GM21360 (cell line): ENCODE measurements at regions not wholly inside any gene's neighbourhood (a gene's known extent, or its start where the extent isn't known, plus 50 kb on each side); places are given as distances from the start of the nearest gene placed in this dataset.
"Not testable (repeated sequence)": the region's sequence is repeated elsewhere in the genome, so short reads cannot be mapped to it uniquely, and the experiment has no call there.

Source experiments
- ATAC-seq: cut with Tn5 transposase; IDR thresholded peaks from one replicate; pipeline ENCODE4 v1.9.1; 2021; ENCODE audit warnings: mild to moderate bottlenecking, moderate library complexity; ENCODE audit not compliant: unreplicated experiment

- no peak for ATAC-seq
These were observed 186.6 kb upstream of the OTX2 start for GRCh38 chr14:56996721-56997399.

DNA sequence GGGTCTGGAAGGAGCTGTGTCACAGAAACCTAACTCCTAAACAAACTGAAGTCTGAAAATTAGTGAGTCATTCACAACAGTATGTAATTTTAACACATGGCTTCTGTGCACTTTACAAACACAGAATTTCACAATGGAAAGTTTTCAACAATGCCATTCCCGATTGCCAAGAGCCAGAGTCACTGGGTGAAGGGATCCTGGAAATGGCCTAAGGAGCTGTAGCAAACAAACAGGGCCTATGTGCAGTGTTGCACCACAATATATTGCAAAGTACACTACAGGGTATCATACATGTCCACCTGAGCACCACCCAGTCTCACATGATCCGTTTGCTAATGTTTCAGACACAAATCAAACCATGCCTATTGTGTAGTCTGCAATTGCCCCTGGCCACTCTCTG lies 184.7 kb upstream of the OTX2 start:
- ATAC-seq = no peak

GRCh38 chr14:56992332-56992820 lies 182.1 kb upstream of the OTX2 start:
- no peak for ATAC-seq

DNA sequence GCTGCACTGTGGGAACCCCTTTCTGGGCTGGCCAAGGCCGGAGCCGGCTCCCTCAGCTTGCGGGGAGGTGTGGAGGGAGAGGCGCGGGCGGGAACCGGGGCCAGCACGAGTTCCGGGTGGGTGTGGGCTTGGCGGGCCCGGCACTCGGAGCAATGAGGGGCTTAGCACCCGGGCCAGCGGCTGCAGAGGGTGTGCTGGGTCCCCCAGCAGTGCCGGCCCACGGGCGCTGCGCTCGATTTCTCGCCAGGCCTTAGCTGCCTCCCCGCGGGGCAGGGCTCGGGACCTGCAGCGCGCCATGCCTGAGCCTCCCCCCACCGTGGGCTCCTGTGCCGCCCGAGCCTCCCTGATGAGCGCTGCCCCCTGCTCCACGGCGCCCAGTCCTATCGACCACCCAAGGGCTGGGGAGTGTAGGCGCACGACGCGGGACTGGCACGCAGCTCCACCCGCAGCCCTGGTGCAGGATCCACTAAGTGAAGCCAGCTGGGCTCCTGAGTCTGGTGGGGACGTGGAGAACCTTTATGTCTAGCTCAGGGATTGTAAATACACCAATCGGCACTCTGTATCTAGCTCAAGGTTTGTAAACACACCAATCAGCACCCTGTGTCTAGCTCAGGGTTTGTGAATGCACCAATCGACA lies 180.8 kb upstream of the OTX2 start:
- ATAC-seq = not testable (repeated sequence)

GRCh38 chr14:56989359-56989758 lies 179.1 kb upstream of the OTX2 start:
- no peak for ATAC-seq

- no peak for ATAC-seq
These were observed 169.7 kb upstream of the OTX2 start for GRCh38 chr14:56979936-56980335.

GRCh38 chr14:56976211-56976610 lies 165.9 kb upstream of the OTX2 start:
- ATAC-seq = no peak

GRCh38 chr14:56975521-56975920 lies 165.2 kb upstream of the OTX2 start:
- no peak for ATAC-seq

DNA sequence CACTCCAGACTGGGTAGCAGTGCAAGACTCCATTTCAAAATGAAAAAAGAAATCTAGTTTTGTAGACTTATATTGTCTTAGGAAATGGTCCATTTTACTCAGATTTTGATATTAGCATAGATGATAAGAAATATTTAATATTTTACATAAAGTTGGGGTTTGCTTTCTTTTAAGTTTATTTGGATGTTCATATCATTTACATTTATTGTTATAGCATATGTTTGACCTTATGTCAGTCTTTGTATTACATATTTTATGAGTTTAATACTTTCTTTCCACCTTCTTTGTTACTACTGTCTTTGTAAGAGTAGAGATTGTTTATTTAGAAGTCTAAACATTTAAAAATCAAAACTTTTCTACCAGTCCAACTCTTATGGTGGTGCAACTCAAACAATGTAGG lies 162.7 kb upstream of the OTX2 start:
- no peak for ATAC-seq

DNA sequence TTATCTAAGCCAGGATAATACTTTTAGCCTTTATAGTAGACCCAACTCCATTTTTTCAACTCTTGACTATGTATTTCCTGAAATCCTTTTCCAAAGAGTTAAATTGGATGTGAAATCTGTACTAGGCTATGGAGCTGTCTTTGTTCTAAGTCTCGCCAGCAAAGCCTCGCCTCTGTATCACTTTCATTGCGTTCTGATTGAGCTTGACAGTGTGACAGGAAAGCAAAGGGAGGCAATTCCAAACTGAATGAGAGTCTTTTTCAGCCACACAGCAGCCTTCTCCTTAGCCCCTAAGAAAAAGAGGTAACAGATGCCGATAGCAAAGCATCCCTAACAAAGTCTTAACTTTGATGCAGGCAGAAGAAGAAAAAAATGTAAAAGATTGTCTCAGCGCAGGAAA lies 154.6 kb upstream of the OTX2 start:
- ATAC-seq = no peak

GRCh38 chr14:56963381-56963780 lies 153.1 kb upstream of the OTX2 start:
- no peak for ATAC-seq

DNA sequence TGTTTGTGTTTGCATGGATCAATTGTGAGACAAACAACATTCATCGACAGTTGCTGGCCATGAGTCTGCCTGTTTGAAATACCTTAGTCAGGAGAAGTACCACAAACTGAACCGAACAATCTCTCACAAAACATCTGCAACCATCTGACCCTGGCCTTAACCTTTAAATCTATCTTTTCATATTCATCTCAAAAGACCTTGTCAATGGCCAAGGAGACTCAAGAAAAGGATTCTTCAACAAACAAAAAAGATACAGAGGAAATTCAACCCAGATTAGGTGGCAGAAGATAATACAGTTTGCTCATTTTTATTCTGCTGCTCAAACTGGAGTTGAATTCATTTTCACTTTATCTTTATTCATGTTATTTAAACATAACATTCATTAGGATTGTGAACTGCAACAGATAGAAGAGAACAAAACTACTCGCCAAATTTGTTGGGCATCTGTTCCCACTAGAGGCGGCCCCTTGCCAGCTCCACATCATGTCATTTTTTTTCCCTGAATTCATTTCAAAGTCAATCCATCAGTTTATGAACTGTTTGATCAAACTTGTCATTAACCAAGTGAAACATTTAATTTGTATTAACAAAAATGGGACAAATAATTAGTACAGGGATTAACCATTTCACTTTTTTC lies 152.3 kb upstream of the OTX2 start:
- no peak for ATAC-seq

- ATAC-seq = no peak
These were observed 149.6 kb upstream of the OTX2 start for GRCh38 chr14:56959869-56960268.

DNA sequence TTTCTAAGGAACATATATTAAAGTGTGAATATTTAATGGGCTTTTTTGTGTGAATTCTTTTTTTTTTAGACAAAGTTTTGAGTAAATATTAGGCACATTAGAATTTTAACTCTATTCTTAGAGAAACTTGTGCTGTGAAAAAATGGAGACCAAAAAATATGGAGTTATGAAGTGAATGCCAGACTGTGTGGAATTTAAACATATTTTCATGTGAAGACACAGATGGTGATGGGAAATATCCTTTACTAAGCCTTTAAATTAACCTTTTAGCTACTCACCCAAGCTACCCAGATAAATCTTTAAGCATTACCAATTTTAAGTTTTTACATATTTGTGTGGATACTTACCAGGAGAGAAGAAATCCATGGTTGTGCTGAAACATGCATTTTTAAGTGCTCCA lies 148.8 kb upstream of the OTX2 start:
- no peak for ATAC-seq

DNA sequence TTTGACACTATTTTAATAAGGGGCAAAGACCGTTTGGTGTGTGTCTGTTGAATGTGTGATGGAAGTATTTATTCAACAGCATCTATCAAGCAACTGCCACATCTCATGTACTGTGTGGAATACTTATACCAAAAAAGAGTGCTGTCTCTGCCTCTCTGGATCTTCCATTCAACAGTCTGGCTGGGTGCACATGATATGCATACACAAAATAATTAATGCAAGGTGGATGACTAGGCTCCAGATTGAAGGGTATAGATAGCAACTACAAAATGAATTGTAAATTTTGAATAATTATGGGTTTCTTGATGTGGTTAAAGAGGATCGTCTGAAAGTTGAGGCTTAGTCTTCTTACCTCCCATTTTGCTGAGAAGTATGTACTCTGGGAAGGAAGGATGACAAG lies 145.9 kb upstream of the OTX2 start:
- ATAC-seq = no peak

DNA sequence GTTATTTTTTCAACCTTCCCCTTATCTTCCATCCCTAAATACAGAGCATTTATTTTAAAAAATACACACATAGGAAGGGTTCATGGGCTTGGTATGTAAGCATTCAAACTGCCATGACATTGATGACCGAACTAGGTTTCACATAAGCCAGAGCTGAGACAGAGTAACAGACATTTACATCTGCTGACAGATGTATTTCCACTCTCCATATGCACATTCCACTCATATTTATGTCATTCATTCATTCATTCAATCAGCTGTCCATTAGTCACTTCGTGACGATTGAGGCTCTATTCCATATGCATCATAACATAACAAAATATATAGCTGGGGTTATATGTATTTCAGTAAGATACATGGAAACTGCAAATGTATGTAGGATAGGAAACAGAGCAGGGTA lies 145.5 kb upstream of the OTX2 start:
- no peak for ATAC-seq

- ATAC-seq = no peak
These were observed 143.6 kb upstream of the OTX2 start for GRCh38 chr14:56953884-56954283.

DNA sequence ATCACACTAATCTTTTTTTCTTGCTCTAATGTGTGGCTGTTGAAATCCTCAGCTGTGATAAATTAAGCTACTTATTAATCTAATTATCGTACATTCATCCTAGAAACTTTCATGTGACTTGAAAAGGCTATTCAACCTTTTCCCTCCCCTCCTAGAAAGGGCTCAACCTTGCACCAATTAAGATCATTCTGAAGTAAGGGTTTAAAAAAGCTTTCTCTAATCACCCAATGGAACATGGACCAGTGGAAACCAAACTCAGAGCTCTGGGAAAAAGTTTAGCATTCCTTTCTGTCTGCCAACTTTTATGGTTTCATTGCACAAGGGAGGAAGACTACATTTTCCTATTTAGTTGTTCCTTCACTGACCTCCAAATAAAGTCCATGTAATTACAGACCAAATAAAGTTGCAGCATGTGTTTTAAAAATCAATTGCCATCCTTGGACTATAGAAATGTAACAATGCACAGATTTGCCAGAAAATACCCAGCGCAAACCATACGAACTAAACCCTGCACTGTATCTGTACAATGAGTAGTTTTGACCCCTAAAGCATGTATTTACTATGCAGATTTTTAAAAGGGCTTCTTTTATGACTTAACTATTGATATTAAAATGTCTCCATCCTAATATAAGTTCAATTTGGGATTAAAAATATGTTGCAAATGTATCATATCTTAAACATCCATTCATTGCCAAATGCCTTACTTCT lies 142.6 kb upstream of the OTX2 start:
- no peak for ATAC-seq

- no peak for ATAC-seq
These were observed 139.5 kb upstream of the OTX2 start for GRCh38 chr14:56949828-56950227.

DNA sequence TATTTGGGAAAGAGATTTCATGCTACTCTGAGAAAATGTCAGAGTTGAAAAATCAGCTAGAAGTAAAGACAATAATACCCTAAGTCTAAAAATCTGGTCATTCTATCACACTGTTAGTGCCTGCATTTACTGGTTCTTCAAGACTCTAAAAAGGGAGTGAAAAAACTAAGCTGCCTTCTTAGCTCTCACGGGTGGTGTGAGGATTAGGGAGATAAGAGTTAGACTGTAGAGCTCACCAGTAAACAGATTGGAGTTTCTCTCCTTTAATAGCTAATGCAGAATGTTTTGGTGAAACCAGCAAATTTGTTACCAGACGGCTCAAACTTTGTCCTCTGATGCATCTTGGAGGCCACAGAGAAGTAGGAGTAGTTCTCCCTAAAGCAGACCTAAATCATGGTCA lies 135.0 kb upstream of the OTX2 start:
- ATAC-seq = no peak

- ATAC-seq = no peak
These were observed 134.1 kb upstream of the OTX2 start for GRCh38 chr14:56944397-56944796.

GRCh38 chr14:56933446-56933845 lies 123.2 kb upstream of the OTX2 start:
- no peak for ATAC-seq
